ENCODE measurements at regions not wholly inside any gene's neighbourhood (a gene's known extent, or its start where the extent isn't known, plus 50 kb on each side); places are given as distances from the start of the nearest gene placed in this dataset.

- Histone ChIP-seq H4K20me1 (ENCODE audit: low read length) (no peaks in the 10 kb centered on the region), H3K9me2 (replicated peaks; ENCODE audit: low read length) (no peaks in the 10 kb centered on the region), H3K9me3 (ENCODE audit: low read length) (no peaks in the 10 kb centered on the region), H3F3A (ENCODE audit: low read length, unreplicated experiment) (no peaks in the 10 kb centered on the region), H3K27ac (ENCODE audit: low read length) (no peak overlapping the region), H3K4me1 (ENCODE audit: insufficient read depth, low read length) (peaks cover 5% of the 10 kb centered on the region; the same call in 1 of the 2 replicates), H3K36me3 (ENCODE audit: low read depth, low read length) (no peaks in the 10 kb centered on the region), H2AFZ (ENCODE audit: low read length) (peak overlapping the region; percentile 65), H3K4me2 (ENCODE audit: low read length) (0 out of 2 replicates have a peak overlapping the region, but pooled peaks have one; percentile 16), H3K27me3 (ENCODE audit: low read length) (no peaks in the 10 kb centered on the region), H3K9ac (ENCODE audit: low read length) (no peak overlapping the region), H3K4me3 (ENCODE audit: low read length) (no peak overlapping the region), H3K79me2 (ENCODE audit: low read length) (no peaks in the 10 kb centered on the region)
- CTCF ChIA-PET = no interaction called here
- BruUV-seq (replicated peaks) = no TSS peak
- TF ChIP-seq EZH2phosphoT487 (IDR thresholded peaks at IDR 0.05; ENCODE audit: borderline replicate concordance, low read length) = no peak
- TF ChIP-seq EZH2 (IDR thresholded peaks at IDR 0.05; ENCODE audit: low read length, unreplicated experiment) = no peak
- TF ChIP-seq CTCF (conservative IDR thresholded peaks at IDR 0.05; ENCODE audit: low read depth, low read length) = no peak
- no peak; the same call in 1 of the 2 replicates for ATAC-seq
- intact Hi-C loops (cut with micrococcal nuclease) = no loop called here
- DNase-seq = peak; percentile 36
- POLR2A ChIA-PET (ENCODE audit: unreplicated experiment) = no interaction called here
Observed at GRCh38 chr11:11706028-11706427, 84.2 kb upstream of the GALNT18 start.

- CTCF ChIA-PET = no interaction called here
- POLR2A ChIA-PET (ENCODE audit: unreplicated experiment) = no interaction called here
- intact Hi-C loops (cut with micrococcal nuclease) = no loop called here
Observed at GRCh38 chr11:11703885-11704284, 82.1 kb upstream of the GALNT18 start.

More at GRCh38 chr11:11703885-11704284, 82.1 kb upstream of the GALNT18 start:
- Histone ChIP-seq H3K27me3 (ENCODE audit: low read length) (no peaks in the 10 kb centered on the region), H3K79me2 (ENCODE audit: low read length) (no peaks in the 10 kb centered on the region), H3K9ac (ENCODE audit: low read length) (no peak overlapping the region), H3K9me3 (ENCODE audit: low read length) (no peaks in the 10 kb centered on the region), H3K36me3 (ENCODE audit: low read depth, low read length) (no peaks in the 10 kb centered on the region), H3K27ac (ENCODE audit: low read length) (no peak overlapping the region), H3K4me1 (ENCODE audit: insufficient read depth, low read length) (peaks cover 5% of the 10 kb centered on the region; the same call in 1 of the 2 replicates), H3K4me2 (ENCODE audit: low read length) (no peak overlapping the region), H3F3A (ENCODE audit: low read length, unreplicated experiment) (no peaks in the 10 kb centered on the region), H3K9me2 (replicated peaks; ENCODE audit: low read length) (no peaks in the 10 kb centered on the region), H2AFZ (ENCODE audit: low read length) (no peak overlapping the region), H4K20me1 (ENCODE audit: low read length) (no peaks in the 10 kb centered on the region), H3K4me3 (ENCODE audit: low read length) (no peak overlapping the region)
- TF ChIP-seq CTCF (conservative IDR thresholded peaks at IDR 0.05; ENCODE audit: low read depth, low read length) (no peak), EZH2phosphoT487 (IDR thresholded peaks at IDR 0.05; ENCODE audit: borderline replicate concordance, low read length) (no peak), EZH2 (IDR thresholded peaks at IDR 0.05; ENCODE audit: low read length, unreplicated experiment) (no peak)
- no TSS peak for BruUV-seq (replicated peaks)
- no peak for ATAC-seq
- DNase-seq = no peak
